Breast epithelium (tissue), 3 donors: ENCODE measurements at regions not wholly inside any gene's neighbourhood (a gene's known extent, or its start where the extent isn't known, plus 50 kb on each side); places are given as distances from the start of the nearest gene placed in this dataset.

Experiments
- POLR2A ChIP-seq: fragments of 450-650 bp; IDR thresholded peaks from one replicate; pipeline ENCODE4 v1.6.1; 2016; ENCODE audit warnings: antibody characterized with exemption, mild to moderate bottlenecking, moderate library complexity
- POLR2AphosphoS5 ChIP-seq, 3 donors: sonication (generic); formaldehyde crosslinking; IDR thresholded peaks; one replicate each; pipeline ENCODE4 v1.6.1; 2017; ENCODE audit warnings: antibody characterized with exemption in 3 of 3
- TF ChIP-seq, protein P1 (sequence below), 3 donors: fragments of 450-650 bp; IDR thresholded peaks; one replicate each; pipeline ENCODE4 v1.5.1; 2016 to 2017; ENCODE audit warnings: antibody characterized with exemption in 3 of 3, mild to moderate bottlenecking in 3 of 3, moderate library complexity in 3 of 3

- TF ChIP-seq, protein P1, sequence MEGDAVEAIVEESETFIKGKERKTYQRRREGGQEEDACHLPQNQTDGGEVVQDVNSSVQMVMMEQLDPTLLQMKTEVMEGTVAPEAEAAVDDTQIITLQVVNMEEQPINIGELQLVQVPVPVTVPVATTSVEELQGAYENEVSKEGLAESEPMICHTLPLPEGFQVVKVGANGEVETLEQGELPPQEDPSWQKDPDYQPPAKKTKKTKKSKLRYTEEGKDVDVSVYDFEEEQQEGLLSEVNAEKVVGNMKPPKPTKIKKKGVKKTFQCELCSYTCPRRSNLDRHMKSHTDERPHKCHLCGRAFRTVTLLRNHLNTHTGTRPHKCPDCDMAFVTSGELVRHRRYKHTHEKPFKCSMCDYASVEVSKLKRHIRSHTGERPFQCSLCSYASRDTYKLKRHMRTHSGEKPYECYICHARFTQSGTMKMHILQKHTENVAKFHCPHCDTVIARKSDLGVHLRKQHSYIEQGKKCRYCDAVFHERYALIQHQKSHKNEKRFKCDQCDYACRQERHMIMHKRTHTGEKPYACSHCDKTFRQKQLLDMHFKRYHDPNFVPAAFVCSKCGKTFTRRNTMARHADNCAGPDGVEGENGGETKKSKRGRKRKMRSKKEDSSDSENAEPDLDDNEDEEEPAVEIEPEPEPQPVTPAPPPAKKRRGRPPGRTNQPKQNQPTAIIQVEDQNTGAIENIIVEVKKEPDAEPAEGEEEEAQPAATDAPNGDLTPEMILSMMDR (IDR thresholded peaks at IDR 0.05) = no peak
- no peak for TF ChIP-seq POLR2A
- no peak for TF ChIP-seq POLR2AphosphoS5 (IDR thresholded peaks at IDR 0.05)
These were observed 69.4 kb upstream of the NAA20 start for GRCh38 chr20:19947611-19948264.
